ENCODE measurements at regions not wholly inside any gene's neighbourhood (a gene's known extent, or its start where the extent isn't known, plus 50 kb on each side); places are given as distances from the start of the nearest gene placed in this dataset.

Small RNAs in the stretch of these regions (small RNA-seq; reads per million reads assigned to genes)
- gene AC239809.1 (0 reads per million in 7 experiments), gene MIR6077 (0 reads per million in 7 experiments), gene RF00019 (0 reads per million in 7 experiments), gene RNU1-120P (0 to 13.6 (median 1.6) reads per million in 7 experiments), gene RNU1-122P (0.86 to 590 (median 43.0) reads per million in 7 experiments), gene RNU1-13P (0 to 2.3 (median 0.40) reads per million in 7 experiments), gene RNVU1-1 (0.19 to 10.2 (median 1.5) reads per million in 7 experiments), gene RNVU1-2 (0 reads per million in 7 experiments), gene RNVU1-3 (0.06 to 46.7 (median 2.9) reads per million in 7 experiments)

All from SK-N-SH (cell line).